HUDEP-2 (cell line): ENCODE measurements at regions not wholly inside any gene's neighbourhood (a gene's known extent, or its start where the extent isn't known, plus 50 kb on each side); places are given as distances from the start of the nearest gene placed in this dataset.

ENCODE experiments used
- DNase-seq, 76 experiments: peaks; one replicate each; lab custom pipeline; 2025; ENCODE audit not compliant: unreplicated experiment in 76 of 76; lab: John Stamatoyannopoulos, UW

DNA sequence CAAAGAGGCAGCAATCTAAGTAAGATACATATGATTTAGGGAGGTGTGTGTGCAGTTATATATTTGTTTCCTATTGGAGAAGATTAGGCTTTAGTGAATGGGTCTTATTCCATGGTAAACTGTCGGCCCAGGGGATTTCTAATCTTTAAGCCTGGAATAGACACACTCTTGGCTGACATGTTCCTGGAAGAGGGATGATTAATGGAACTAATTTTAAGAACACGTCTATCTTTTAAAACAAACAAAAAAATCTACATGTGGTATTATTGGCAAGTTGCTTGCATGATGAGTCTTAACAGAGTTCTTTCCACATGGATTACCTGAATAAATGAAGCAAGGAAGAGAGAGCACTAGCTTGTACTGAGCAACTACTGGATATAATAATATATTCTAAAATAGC lies 114.2 kb upstream of the NT5C1B start:
- DNase-seq, result no peak

DNA sequence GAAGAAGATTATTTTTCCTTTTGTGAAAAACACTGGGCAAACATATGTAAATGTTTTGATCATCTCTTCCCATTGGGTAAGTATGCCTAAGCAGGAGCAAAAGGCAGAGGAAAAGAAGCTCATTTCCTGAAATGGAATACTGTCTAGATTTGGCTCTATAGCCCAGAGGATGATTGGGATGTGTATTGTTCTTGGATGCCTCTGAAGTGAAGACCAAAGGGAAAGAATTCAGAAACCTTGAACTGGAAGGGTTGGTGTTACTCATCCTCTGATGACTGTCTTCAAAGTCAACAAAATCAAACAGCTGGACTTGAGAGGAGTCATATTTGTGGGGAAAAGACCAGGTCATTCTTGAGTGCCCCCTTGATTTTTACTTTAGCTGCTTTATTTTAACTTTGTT lies 112.6 kb upstream of the NT5C1B start:
- DNase-seq, result no peak

DNA sequence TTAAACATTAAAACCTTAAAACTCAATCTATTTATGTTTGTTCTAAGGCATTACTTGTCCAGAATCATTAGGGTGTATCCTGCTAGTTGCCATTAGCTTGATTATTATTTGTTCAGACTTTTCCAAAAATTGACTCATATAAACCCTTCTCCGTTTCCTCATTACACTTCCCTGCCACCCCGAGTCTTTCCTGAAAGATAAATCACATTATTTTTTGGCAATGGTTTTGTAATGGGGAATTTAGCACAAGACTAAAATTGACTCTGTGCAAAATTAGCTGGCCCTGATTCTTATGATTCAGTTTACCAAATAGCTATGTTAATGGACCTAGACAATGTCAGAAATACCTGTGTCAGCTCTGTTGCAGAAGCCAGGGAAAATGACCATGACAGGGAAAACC lies 112.2 kb upstream of the NT5C1B start:
- DNase-seq, result no peak

DNA sequence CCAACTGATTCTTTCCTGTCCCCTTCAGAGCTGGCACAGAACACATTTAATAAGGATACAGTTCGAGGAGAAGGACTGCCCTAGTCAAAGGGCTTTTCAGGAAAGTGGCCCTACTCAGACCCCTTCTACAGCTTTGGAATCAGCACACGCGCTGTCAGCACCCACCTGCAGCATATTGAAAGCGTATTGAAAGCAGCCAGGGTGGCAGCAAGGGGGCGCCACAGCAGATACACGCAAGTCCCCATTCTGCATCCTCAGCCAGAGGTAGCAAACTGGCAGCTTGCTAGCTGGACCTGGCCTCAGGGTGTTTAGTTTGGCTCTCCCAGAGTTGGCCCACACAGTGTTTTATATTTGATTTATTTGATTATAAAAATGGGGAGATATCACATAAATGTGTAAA lies 101.0 kb upstream of the NT5C1B start:
- DNase-seq, result peak in 1 of 76 experiments; percentile 0

DNA sequence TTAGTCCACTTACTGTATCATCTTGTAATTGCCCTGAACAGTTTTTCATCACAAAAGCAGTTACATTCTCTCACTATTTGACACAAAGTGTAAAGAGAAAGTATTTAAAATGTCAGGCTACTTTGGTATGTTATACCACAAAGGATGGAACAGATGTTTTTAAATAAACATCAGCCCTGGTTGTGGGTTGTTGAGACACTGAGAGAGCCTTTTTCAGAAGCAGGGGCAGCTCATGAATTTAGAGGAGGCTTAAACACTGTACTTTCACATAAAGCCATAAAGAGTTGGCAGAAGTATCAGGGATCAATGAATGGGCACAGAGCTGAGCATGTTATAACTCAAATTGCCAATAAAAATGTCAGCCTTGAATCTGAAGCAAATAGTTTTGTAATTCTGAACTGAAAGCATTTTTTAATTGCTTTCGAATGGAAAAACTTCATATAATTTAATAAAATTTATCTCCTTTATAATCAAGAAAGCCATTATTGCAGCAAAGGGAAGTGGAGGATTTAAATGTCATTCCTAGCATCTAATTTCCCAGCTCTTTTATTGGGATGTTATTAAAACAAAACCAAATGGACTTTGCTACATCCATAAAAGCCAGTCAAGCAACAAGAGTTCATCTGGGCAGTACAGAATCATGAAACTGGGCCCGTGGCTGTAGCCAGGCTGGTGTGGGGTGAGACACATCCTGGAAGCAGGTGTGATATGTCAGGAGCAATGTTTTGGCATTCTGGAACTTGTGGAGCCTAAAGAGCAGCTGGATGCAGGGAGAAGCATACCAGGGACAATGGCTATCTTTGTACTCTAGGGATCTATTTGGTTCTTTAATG lies 95.1 kb upstream of the NT5C1B start:
- no peak for DNase-seq

DNA sequence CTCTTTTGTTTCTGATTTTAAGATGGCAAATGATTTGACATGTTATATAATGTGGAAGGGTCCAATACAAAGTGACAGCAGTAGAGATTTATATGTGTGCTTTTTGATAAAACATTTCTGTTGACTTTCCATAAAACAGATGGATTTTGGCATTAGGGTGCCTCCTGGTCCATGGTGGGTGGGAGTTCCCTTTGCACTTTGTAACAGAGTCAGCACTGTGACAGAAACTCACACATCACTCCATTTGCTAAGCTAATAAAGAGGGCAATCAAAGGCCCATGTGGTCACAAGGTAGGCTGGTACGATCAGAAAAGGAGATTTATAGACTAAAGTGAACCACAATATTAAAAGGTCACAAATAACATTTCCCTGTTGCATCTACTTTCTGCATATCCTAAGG lies 93.3 kb upstream of the NT5C1B start:
- no peak for DNase-seq

DNA sequence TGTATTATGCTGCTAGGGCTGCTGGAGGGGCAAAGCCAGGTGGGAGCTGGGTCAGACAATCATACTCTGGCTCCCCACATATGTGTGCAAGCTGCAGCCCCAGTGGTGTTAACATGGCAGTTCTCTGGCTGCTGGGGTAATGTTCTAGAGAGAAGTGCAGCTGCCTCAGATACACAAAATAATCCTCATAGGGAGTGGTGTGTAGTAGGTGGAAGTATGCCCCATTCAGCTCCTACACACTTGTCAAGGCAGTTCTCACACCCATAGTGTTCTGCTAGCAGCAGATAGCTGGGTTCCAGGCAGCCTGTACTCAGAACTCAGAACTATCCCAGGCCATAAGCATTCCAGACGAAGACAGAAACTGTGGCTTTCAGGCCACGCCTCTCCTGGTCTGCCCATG lies 87.9 kb upstream of the NT5C1B start:
- DNase-seq, result no peak

DNA sequence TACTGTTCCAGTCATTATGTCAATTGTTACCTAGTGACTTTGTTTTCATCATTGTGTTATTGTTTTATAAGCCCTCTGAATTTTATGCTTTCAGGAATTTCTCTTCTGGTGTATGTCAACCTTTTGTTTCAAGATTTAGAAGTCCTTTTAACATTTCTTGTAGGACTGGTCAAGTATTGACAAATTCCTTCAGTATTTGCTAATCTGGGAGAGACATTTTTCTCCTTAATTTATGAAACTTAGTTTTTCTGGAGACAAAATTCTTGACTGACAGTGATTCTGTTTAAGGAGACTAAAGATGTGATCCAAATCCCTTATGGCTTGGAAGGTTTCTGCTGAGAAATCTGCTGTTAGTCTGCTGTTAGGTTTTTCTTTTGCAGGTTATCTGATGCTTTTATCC lies 84.9 kb upstream of the NT5C1B start:
- no peak for DNase-seq

DNA sequence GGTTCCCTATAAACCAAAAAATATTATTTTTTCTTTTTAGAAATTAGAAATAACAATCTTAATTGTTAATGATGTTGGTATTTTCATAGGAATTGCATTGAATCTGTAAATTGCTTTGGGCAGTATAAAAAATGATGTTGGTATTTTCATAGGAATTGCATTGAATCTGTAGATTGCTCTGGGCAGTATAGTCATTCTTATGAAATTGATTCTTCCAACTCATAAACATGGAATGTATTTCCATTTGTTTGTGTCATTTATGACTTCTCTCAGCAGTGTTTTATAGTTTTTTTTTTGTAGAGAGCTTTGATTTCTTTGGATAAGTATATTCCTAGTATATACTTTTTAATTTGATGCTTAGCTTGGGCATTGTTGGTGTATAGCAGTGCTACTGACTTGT lies 82.0 kb upstream of the NT5C1B start:
- DNase-seq, result no peak

DNA sequence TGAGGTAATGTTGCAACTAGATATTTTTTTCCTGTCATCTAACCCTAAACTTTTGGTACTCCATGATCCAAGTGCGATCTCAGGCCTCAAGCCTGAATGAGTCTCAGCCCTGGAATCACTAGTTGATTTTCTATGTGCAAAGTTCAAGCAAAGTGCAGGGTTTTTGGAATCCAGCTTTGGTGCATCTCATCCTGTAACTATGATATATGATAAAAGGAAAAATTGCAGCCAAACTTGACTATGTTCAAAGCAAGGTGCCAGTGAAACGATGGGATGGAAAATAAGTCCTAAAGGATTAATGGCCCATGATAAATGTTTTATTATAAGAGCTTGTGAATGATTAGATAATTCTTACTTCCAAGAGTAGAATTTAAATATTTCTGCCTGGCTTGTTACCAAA lies 78.9 kb upstream of the NT5C1B start:
- DNase-seq, result no peak

DNA sequence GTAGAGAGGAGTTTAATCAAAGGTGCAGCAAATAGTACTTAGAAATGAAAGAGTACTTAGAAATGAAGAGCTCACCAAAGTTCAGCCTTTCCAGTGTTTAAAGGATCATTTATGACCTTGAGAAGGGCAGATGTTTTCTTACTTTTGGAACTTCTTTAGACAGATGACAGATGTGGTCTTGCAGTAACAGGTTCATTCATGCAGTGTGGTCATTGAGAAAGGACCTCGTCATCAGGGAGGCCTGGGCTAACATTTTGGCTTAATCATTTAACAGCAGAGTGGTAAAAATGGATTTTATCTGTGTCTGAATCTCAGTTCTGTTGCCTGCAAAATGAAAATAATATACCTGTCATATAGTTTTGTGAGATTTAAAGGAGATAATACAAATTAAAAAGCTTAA lies 75.1 kb upstream of the NT5C1B start:
- no peak for DNase-seq

DNA sequence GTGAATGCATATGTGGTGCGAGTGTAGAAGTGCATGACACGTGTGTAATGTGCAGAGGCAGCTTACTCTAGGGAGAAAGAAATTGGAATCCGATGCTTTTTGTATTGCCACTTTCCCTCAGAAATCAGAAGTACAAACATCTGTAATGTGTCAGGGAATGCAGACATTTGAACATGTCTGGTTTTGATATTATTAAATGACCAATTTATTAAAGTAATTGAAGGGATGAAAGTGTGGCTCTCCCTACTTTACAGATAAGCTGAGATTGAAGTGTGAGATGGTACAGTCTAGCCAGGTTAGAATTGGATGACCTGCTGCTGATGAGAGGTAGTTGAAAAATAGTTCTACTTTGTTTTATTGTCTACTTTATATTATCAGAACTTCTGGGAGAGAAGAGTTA lies 74.5 kb upstream of the NT5C1B start:
- no peak for DNase-seq

DNA sequence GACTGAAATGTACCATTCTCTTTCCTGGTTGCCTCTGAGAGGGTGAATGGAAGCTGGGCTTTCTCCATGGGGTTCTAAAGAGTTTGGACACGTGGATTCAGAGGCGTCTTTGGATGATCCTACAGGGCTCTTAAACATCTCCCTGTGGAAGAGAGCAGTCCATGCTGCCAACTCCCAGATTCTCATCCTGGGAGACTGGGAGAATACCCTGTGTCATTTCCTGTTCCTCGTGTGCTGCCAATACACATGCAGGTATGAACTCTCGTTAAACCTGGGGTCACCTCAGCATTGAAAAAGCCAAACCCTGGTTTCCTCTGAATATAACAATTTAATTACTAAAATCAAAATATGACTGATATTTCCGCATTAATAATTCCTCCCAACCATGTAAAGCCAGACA lies 73.3 kb upstream of the NT5C1B start:
- no peak for DNase-seq

DNA sequence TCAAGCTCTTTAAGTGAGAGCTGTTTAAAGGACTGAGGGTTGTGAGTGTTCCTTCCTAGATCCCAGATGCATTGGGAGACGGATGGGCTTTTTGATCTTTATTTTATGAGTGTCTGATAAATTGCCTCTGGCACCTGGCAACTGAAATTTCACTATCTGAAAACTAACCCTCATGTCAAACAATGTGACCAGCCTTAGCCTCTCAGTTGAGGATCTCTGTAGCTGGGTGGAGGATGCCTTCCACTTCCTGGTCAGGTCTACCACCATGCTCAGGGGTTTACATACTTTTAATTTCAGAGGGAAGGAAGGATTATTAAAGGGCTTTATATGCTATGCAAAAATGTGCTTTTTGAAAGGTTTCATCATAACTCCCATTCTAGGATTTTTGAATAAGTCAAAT lies 70.5 kb upstream of the NT5C1B start:
- no peak for DNase-seq

DNA sequence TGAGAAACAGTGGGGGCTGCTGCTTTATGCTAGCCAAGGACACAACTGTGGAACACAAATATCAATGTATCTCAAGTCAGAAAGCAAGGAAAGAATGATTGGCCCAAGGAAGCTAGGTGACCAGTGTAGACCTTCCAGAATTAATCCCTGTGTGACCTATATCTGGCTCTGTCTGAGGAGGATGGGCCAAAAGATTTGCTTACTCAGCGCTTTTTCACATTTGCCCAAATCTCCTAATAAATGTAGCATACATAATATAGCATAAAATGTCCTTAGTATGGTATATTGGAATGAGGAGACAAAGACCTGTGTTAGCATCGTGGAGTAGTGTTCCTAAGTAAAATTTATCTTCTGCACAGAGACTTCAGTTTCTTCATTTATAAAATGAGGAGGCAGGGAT lies 66.7 kb upstream of the NT5C1B start:
- no peak for DNase-seq

DNA sequence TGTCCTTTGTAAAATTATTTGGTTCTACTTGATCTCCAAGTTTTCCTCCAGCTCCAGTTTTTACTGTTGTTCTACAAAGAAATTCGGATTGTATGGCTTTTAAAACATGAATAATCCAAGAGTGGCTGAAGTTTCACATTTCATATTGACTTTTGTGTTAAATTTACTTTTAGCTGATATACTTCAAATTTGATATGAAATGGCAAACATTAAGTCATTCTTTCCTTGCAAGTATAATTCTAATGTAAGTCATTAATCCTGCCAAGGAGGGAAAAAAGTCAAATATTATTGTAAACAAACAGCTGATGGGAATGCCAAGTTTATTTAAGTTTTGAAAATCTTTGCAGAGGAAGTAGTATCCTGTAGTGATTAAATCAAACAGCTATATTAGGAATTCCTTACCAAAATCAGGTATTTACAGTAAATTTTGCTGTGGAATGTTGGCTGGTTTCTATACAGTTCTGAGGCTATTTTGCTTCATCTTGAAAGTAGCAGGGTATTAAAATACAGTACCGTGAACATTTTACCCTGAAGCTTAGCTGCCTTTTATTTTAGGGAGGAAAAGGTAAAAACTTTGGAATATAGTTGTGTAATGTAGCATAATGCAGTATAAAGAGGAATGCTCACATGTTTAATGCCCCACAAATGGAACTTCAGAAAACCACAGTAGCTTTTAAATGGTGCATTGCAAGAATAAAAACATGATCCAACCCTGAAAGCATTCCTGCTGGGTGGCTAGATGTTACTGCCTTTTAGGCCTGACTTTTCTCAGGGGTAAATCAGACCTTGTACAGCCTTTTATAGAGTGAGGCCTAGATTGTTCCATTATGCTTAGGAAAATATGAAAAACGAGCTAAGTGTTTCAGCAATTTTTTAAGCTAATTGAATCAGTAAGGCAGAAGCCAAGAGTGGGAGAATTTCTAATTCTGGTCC lies 62.7 kb upstream of the NT5C1B start:
- DNase-seq, result no peak

DNA sequence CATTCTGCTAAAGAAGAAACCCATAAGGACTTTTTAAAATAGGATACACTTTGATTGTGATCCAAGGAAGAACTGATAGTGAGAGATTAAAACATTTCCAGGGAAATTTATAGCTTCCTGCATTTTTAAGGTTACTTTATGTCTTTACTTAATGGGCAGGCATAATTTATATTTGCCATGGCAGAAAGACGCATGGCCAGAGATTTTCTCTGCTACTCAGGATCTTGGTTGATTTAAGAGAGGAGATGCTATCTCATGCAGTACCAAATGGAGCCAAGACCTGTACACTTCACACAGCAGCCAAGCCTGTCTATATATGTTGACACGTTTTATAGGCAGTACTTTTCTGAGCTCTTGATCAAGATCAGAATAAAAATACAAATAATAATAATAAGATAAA lies 60.9 kb upstream of the NT5C1B start:
- DNase-seq, result no peak

DNA sequence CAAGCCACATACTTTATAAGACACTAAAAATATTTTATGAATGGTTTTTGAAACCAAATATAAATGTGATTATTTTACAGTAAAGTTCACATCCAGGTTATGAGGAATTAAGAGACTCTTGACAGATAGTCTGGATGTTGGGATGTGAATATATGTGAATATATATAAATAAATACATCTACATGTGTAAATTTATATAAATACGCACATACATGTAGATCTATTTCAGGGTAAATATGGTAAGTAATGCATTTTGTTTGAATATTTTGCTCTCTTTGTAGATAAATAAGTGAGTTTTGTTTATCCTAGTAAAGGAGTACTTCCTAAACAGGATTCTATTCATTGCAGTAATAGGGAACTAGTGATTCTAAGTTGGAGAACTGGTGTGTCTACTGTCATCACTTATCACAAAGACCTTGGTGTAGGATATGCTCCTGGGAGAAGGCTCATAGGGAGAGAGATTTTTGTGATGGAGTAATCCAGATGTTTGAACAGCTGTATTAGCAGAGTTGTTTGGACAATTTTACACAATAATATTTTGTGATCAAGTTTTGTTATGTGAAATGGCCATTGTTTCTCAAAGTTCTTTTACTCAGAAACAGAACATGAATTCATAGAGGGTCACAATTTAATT lies 60.2 kb upstream of the NT5C1B start:
- no peak for DNase-seq

DNA sequence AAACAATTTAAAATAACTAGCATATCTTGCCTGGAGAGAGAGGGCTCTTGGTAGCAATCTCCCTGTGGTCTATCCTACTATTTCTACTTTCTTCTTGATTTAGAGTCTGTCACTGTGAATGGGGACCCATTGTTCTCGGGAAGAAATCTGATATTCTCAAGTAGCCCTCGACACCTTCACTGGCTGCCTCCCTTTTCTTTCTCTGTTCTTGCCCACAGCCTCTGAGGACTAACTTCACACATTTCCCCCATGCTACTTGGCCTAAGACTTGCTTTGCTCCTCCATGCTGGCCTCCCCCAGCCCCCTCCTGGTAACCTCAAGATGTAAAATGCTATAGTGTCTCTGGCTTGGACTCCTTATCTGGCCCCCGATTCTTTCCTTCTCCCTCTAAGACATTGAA lies 58.8 kb upstream of the NT5C1B start:
- DNase-seq, result no peak

DNA sequence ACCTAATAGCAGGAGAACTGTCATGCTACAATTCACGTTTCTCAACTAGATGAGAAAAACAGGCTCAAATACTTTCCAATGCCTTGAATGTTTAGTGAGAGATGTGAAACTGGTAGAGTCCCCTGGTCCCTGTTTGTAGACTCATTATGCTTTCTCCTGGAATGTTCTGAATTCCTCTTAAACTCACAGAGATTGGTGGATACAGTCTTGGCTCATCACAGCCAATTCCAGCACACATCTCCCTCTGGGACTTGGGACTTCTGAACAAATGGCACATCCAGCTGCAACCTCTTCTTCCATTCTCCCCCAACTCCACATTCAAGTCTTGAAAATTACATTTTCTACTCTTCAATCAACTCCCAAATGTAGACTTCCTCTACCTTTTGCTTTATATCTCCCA lies 58.4 kb upstream of the NT5C1B start:
- no peak for DNase-seq

DNA sequence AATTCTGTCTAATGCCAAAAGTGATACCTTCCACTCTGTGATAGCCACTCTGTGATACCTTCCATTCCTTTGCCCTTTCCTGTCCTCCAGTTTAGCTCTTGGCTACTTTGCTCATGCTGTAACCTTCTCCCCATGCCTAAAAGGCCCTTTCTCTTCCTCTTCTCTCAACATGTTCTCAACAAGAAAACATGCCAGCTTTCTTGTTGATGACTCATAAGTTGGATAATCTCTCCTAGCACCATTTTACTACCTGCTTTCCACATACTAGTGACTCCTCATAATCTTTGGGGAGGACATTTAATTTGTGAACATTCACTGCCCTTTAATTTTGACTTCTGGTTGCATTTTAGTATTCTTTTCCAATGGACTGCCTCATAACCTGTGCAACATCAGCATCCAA lies 55.9 kb upstream of the NT5C1B start:
- no peak for DNase-seq

DNA sequence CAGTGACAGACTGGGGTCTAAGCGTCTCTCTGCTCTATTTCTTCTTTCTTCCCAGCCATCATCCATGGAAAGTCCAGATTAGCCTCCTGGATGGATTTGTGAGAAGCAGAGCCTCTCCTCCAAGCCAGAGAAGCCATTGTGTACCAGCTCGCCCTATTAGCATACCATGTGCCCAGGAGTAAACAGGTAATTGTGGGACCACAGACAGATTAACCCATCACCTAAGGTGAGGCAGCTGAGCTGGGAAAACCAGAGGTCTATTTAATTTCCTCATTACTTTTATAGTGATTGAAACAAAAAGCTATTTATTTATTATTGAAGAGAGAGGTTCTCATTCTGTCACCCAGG lies 54.7 kb upstream of the NT5C1B start:
- DNase-seq, result no peak
